Brain pericyte (primary cell): ENCODE measurements at regions not wholly inside any gene's neighbourhood (a gene's known extent, or its start where the extent isn't known, plus 50 kb on each side); places are given as distances from the start of the nearest gene placed in this dataset.
A peak's percentile ranks its signal among the peaks of the same experiment; 100 is the strongest.
"Not testable (repeated sequence)": the region's sequence is repeated elsewhere in the genome, so short reads cannot be mapped to it uniquely, and the experiment has no call there.

ENCODE experiments used
- DNase-seq: peaks from one replicate; pipeline ENCODE4 v3.0.0-alpha.2; 2012; ENCODE audit warnings: low read depth, low spot score

- no peak for DNase-seq
Observed at GRCh38 chr7:12985752-12986151, 298.3 kb downstream of the ARL4A start.

GRCh38 chr7:12987238-12987637 lies 299.8 kb downstream of the ARL4A start:
- DNase-seq: no peak

GRCh38 chr7:12990440-12990839 lies 303.0 kb downstream of the ARL4A start:
- DNase-seq: no peak

- DNase-seq: no peak
Observed at GRCh38 chr7:12993025-12993424, 305.6 kb downstream of the ARL4A start.

- no peak for DNase-seq
Observed at GRCh38 chr7:12995912-12996469, 308.6 kb downstream of the ARL4A start.

- no peak for DNase-seq
Observed at GRCh38 chr7:13007331-13007730, 319.9 kb downstream of the ARL4A start.

- DNase-seq: no peak
Observed at GRCh38 chr7:13009517-13009916, 322.1 kb downstream of the ARL4A start.

GRCh38 chr7:13014011-13014410 lies 326.6 kb downstream of the ARL4A start:
- no peak for DNase-seq

GRCh38 chr7:13016036-13016581 lies 328.7 kb downstream of the ARL4A start:
- DNase-seq: no peak

- DNase-seq: no peak
Observed at GRCh38 chr7:13016592-13017332, 329.3 kb downstream of the ARL4A start.

- peak; percentile 60 for DNase-seq
Observed at GRCh38 chr7:13017333-13017857, 330.0 kb downstream of the ARL4A start.

GRCh38 chr7:13017881-13018280 lies 330.4 kb downstream of the ARL4A start:
- DNase-seq: no peak

- peak; percentile 45 for DNase-seq
Observed at GRCh38 chr7:13021566-13022300, 334.3 kb downstream of the ARL4A start.

- DNase-seq: no peak
Observed at GRCh38 chr7:13024121-13024674, 336.8 kb downstream of the ARL4A start.

- not testable (repeated sequence) for DNase-seq
Observed at GRCh38 chr7:13025043-13025442, 337.6 kb downstream of the ARL4A start.

GRCh38 chr7:13027321-13027720 lies 339.9 kb downstream of the ARL4A start:
- DNase-seq: no peak

- DNase-seq: no peak
Observed at GRCh38 chr7:13028036-13028824, 340.8 kb downstream of the ARL4A start.

GRCh38 chr7:13028825-13029099 lies 341.3 kb downstream of the ARL4A start:
- peak; percentile 74 for DNase-seq

- DNase-seq: no peak
Observed at GRCh38 chr7:13031468-13031867, 344.0 kb downstream of the ARL4A start.

GRCh38 chr7:13032084-13032483 lies 344.7 kb downstream of the ARL4A start:
- DNase-seq: no peak

- no peak for DNase-seq
Observed at GRCh38 chr7:13032576-13032975, 345.1 kb downstream of the ARL4A start.
